ENCODE measurements at regions not wholly inside any gene's neighbourhood (a gene's known extent, or its start where the extent isn't known, plus 50 kb on each side); places are given as distances from the start of the nearest gene placed in this dataset.

GRCh38 chr9:106478312-106478711, 384.7 kb upstream of the ZNF462 start:
- TF ChIP-seq RARB (CRISPR knock-in tag; IDR thresholded peaks at IDR 0.05) (no peak), ZNF8 (CRISPR knock-in tag; IDR thresholded peaks at IDR 0.05) (no peak), TCF4 (CRISPR knock-in tag; IDR thresholded peaks at IDR 0.05; ENCODE audit: borderline replicate concordance) (no peak), BACH2 (CRISPR knock-in tag; IDR thresholded peaks at IDR 0.05; ENCODE audit: borderline replicate concordance) (no peak), ZFP3 (CRISPR knock-in tag; IDR thresholded peaks at IDR 0.05) (no peak), SNAI2 (CRISPR knock-in tag; IDR thresholded peaks at IDR 0.05) (no peak), ZFP30 (CRISPR knock-in tag; IDR thresholded peaks at IDR 0.05) (no peak), POU6F1 (CRISPR knock-in tag; IDR thresholded peaks at IDR 0.05; ENCODE audit: borderline replicate concordance, low read depth) (no peak), OSR1 (CRISPR knock-in tag; IDR thresholded peaks at IDR 0.05) (no peak), ARNTL (CRISPR knock-in tag; IDR thresholded peaks at IDR 0.05; ENCODE audit: borderline replicate concordance, low read depth) (no peak), CSDC2 (CRISPR knock-in tag; IDR thresholded peaks at IDR 0.05) (no peak), TSHZ2 (CRISPR knock-in tag; IDR thresholded peaks at IDR 0.05) (no peak), TOX (CRISPR knock-in tag; IDR thresholded peaks at IDR 0.05; ENCODE audit: borderline replicate concordance) (no peak), ESRRG (CRISPR knock-in tag; IDR thresholded peaks at IDR 0.05) (no peak), ISL1 (CRISPR knock-in tag; IDR thresholded peaks at IDR 0.05) (no peak), GLIS3 (CRISPR knock-in tag; IDR thresholded peaks at IDR 0.05) (no peak), ZNF70 (CRISPR knock-in tag; IDR thresholded peaks at IDR 0.05) (no peak), PPARA (CRISPR knock-in tag; IDR thresholded peaks at IDR 0.05; ENCODE audit: borderline replicate concordance) (no peak)
- TF ChIP-seq, protein P1, sequence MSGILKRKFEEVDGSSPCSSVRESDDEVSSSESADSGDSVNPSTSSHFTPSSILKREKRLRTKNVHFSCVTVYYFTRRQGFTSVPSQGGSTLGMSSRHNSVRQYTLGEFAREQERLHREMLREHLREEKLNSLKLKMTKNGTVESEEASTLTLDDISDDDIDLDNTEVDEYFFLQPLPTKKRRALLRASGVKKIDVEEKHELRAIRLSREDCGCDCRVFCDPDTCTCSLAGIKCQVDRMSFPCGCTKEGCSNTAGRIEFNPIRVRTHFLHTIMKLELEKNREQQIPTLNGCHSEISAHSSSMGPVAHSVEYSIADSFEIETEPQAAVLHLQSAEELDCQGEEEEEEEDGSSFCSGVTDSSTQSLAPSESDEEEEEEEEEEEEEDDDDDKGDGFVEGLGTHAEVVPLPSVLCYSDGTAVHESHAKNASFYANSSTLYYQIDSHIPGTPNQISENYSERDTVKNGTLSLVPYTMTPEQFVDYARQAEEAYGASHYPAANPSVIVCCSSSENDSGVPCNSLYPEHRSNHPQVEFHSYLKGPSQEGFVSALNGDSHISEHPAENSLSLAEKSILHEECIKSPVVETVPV (CRISPR knock-in tag; IDR thresholded peaks at IDR 0.05) = no peak
- TF ChIP-seq, protein P2, sequence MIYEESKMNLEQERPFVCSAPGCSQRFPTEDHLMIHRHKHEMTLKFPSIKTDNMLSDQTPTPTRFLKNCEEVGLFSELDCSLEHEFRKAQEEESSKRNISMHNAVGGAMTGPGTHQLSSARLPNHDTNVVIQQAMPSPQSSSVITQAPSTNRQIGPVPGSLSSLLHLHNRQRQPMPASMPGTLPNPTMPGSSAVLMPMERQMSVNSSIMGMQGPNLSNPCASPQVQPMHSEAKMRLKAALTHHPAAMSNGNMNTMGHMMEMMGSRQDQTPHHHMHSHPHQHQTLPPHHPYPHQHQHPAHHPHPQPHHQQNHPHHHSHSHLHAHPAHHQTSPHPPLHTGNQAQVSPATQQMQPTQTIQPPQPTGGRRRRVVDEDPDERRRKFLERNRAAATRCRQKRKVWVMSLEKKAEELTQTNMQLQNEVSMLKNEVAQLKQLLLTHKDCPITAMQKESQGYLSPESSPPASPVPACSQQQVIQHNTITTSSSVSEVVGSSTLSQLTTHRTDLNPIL (CRISPR knock-in tag; IDR thresholded peaks at IDR 0.05; ENCODE audit: low read depth) = no peak
- ATAC-seq = no peak

- TF ChIP-seq TOX (CRISPR knock-in tag; IDR thresholded peaks at IDR 0.05; ENCODE audit: borderline replicate concordance) (no peak), ZNF565 (CRISPR knock-in tag; conservative IDR thresholded peaks at IDR 0.05; ENCODE audit: low read depth) (no peak), ARNTL (CRISPR knock-in tag; IDR thresholded peaks at IDR 0.05; ENCODE audit: borderline replicate concordance, low read depth) (no peak), ZFP30 (CRISPR knock-in tag; IDR thresholded peaks at IDR 0.05) (no peak)
- TF ChIP-seq, protein P1 (CRISPR knock-in tag; IDR thresholded peaks at IDR 0.05) = no peak
- TF ChIP-seq, protein P2 (CRISPR knock-in tag; IDR thresholded peaks at IDR 0.05; ENCODE audit: low read depth) = no peak
- ATAC-seq = no peak; the same call in 2 of the 3 replicates
These were observed 384.2 kb upstream of the ZNF462 start for GRCh38 chr9:106478727-106479126.
